ENCODE measurements at regions not wholly inside any gene's neighbourhood (a gene's known extent, or its start where the extent isn't known, plus 50 kb on each side); places are given as distances from the start of the nearest gene placed in this dataset.
A peak's percentile ranks its signal among the peaks of the same experiment; 100 is the strongest.

DNA sequence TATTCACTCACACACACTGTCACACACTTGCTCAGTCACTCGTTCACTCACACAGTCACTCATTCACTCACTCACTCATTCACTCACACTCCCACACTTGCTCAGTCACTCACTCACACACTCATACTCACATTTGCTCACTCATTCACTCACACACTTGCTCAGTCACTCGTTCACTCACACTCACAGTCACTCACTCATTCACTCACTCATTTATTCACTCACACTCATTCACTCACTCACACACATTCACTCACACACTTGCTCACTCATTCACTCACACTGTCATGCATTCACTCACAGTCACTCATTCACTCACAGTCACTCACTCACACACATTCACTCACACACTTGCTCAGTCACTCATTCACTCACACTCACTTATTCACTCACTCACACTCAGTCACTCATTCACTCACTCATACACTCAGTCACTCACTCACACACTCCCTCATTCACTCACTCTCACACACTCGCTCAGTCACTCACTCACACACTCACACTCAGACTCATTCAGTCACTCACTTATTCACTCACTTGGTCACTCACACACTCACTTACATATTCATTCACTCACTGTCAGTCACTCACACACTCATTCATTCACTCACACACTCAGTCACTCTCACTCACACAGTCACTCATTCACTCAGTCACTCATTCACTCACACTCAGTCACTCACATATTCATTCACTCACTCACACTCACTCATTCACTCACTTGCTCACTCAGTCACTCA, 167.0 kb upstream of the C1orf174 start:
- no peaks in the 10 kb centered on the region for H3K27me3 ChIP-seq (ENCODE audit: insufficient read depth, low read depth, severe bottlenecking)
- no peak overlapping the region for H3K27ac ChIP-seq
- no peak for TF ChIP-seq CTCF (IDR thresholded peaks at IDR 0.05; ENCODE audit: low read depth, low read length)
- H3K4me3 ChIP-seq (ENCODE audit: low read depth, low read length), result no peak overlapping the region
- DNase-seq, result no peak
- no peaks in the 10 kb centered on the region for H3K36me3 ChIP-seq
- no peaks in the 10 kb centered on the region for H3K9me3 ChIP-seq (ENCODE audit: severe bottlenecking)

GRCh38 chr1:4068076-4068475, 168.0 kb upstream of the C1orf174 start:
- Histone ChIP-seq H3K27me3 (ENCODE audit: insufficient read depth, low read depth, severe bottlenecking) (no peaks in the 10 kb centered on the region), H3K4me3 (ENCODE audit: low read depth, low read length) (no peak overlapping the region), H3K9me3 (ENCODE audit: severe bottlenecking) (no peaks in the 10 kb centered on the region), H3K27ac (no peak overlapping the region), H3K36me3 (no peaks in the 10 kb centered on the region)
- TF ChIP-seq CTCF (IDR thresholded peaks at IDR 0.05; ENCODE audit: low read depth, low read length), result no peak
- no peak for DNase-seq

DNA sequence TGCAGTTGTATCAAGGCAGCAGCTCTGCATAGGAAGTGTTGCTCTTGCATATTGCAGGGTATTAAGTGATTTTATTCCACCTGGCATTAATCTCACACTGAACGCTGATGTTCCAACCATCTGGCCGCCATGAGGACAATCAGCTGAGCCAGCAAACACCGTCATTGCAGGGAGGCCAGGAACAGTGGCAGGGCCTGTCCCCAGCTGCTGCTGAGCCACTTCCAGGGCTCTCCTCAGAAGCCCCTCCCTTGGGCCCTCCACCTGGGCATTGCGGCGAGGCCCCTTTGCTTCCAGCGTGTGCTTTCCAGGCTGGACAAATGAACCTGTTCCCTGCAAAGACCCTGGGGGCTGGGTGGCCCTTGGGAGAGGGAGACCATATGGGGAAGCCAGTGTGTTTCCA, 171.6 kb upstream of the C1orf174 start:
- no peaks in the 10 kb centered on the region for H3K9me3 ChIP-seq (ENCODE audit: severe bottlenecking)
- H3K27ac ChIP-seq, result peak overlapping the region; percentile 64
- TF ChIP-seq CTCF (IDR thresholded peaks at IDR 0.05; ENCODE audit: low read depth, low read length), result no peak
- no peaks in the 10 kb centered on the region for H3K36me3 ChIP-seq
- H3K27me3 ChIP-seq (ENCODE audit: insufficient read depth, low read depth, severe bottlenecking), result no peaks in the 10 kb centered on the region
- DNase-seq, result peak; percentile 92
- peak overlapping the region; percentile 4 for H3K4me3 ChIP-seq (ENCODE audit: low read depth, low read length)

DNA sequence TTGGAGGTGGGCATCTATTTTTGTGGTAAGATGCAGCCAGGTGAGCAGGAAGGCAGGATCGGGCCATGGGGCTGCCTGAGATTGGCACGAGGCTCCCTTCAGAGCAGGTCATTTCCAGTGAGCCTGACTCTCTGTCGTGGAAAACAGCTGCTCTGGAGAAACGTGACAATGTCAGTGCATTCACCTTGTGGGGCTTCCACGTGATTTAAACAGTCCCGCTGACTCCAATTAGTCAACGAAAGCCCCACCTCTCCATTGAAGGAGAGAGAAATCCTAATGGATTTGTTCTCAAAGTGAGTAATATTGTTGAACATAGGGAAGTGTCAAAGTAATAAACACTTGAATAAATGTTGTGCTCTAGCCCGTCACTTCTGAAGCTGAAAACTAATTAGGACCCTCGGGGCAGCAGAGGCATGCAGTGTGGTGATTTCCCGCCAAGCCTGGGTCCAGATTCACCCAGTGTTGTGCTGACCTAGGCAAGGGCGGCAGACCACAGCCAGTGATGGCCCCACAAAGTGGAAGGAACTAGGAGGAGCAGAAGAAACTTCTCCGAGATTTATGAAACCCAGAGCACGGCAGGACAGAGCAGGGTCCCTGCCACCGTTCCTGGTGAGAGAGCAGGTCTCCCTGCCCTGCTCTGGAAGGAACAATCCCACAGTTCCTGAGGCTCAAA, 172.5 kb upstream of the C1orf174 start:
- H3K27me3 ChIP-seq (ENCODE audit: insufficient read depth, low read depth, severe bottlenecking), result no peaks in the 10 kb centered on the region
- H3K9me3 ChIP-seq (ENCODE audit: severe bottlenecking), result no peaks in the 10 kb centered on the region
- peak overlapping the region; percentile 64 for H3K27ac ChIP-seq
- no peak overlapping the region for H3K4me3 ChIP-seq (ENCODE audit: low read depth, low read length)
- no peaks in the 10 kb centered on the region for H3K36me3 ChIP-seq
- no peak for TF ChIP-seq CTCF (IDR thresholded peaks at IDR 0.05; ENCODE audit: low read depth, low read length)
- no peak for DNase-seq

GRCh38 chr1:4075436-4076225, 175.6 kb upstream of the C1orf174 start:
- Histone ChIP-seq H3K9me3 (ENCODE audit: severe bottlenecking) (no peaks in the 10 kb centered on the region), H3K4me3 (ENCODE audit: low read depth, low read length) (no peak overlapping the region), H3K36me3 (no peaks in the 10 kb centered on the region), H3K27me3 (ENCODE audit: insufficient read depth, low read depth, severe bottlenecking) (no peaks in the 10 kb centered on the region), H3K27ac (no peak overlapping the region)
- no peak for TF ChIP-seq CTCF (IDR thresholded peaks at IDR 0.05; ENCODE audit: low read depth, low read length)
- no peak for DNase-seq
